Dermis microvascular lymphatic vessel endothelial cell (primary cell): ENCODE measurements at regions not wholly inside any gene's neighbourhood (a gene's known extent, or its start where the extent isn't known, plus 50 kb on each side); places are given as distances from the start of the nearest gene placed in this dataset.

ENCODE experiments used
- DNase-seq, 2 donors: peaks; one replicate each; pipeline versions ENCODE4 v3.0.0 to v3.0.0-alpha.2; 2010; ENCODE audit warnings: low read depth in 2 of 2

DNA sequence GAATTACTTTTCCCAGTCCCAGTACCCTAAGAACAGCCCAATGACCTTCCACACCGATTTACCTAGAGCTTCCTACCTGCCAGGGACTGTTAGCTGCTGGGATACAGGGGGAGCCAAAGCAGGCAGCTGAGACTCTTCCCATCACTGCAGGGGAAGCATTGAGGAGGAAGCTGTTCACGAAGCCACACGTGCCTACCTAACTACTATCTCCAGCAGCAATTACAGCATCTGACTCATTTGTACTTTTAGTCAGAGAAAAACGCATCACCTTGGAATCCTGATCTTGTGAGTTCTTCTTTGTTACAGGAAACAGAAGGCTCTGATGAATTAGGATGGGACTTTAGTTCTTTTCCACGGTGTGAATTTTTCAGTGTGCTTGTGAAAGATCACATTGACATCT lies 113.7 kb upstream of the DHX40 start:
- DNase-seq, result peak in 1 of 2 donors; percentile 10

DNA sequence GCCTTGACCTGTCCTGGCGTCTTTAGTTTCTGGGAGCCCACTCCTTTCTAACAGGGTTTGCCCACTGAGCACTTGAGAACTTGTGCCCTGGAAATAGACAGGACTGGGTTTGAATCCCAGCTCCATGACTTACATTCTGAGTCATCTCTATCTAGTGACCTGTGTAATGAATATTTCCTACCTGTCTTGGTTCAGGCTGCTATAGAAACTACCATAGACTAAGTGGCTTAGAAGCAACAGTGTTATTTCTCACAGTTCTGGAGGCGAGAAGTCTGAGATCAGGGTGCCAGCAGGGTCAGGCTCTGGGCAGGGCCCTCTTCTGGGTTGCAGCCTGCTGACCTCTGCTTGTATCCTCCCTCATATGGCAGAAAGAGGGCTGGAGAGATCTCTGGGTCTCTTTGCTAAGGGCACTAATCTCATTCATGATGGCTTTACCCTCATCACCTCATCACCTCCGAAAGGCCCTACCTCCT lies 110.7 kb upstream of the DHX40 start:
- DNase-seq, result no peak

DNA sequence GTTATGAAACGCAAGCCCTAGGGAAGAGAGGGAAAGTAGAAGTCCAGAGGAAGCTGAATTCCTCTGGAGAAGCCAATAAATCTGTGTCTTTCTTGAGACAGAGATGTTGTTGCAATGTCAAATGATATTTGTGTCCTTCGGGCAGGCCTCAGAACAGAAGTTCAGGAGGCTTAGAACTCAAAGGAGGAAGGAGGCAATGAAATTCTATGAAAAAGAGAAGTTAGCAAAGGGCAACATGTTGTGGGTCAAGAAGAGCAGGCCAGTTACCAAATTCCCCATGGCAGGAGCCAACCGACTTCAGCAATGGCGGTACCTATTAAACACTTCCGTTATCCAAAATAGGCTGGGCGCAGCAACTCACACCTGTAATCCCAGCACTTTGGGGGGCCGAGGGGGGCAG lies 109.0 kb upstream of the DHX40 start:
- no peak for DNase-seq

DNA sequence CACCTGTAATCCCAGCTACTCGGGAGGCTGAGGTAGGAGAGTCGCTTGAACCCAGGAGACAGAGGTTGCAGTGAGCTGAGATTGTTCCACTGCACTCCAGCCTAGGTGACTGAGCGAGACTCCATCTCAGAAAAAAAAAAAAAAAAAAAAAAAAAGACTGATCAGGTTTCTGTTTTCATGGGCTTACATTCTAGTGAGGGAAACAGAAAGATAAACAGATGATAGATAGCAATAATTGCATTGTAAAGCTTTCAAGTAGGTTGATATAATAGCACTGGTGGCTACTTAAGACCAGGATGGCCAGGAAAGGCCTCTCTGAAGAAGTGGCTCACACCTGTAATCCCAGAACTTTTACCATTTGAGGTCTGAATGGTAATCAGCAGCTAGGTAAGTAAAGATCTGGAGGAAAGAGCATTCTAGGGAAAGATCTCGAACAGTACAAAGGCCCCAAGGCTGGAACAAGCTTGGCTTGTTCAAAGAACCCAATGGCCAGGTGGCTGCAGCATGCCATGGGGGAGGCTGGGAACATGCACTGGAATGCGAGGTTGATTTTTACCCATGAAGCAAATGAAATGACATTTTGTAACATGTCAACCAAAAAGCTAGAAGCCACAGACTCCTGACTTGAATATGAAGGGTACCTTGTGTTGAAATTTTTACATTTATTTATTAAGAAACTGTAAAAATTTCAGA lies 108.3 kb upstream of the DHX40 start:
- no peak for DNase-seq

DNA sequence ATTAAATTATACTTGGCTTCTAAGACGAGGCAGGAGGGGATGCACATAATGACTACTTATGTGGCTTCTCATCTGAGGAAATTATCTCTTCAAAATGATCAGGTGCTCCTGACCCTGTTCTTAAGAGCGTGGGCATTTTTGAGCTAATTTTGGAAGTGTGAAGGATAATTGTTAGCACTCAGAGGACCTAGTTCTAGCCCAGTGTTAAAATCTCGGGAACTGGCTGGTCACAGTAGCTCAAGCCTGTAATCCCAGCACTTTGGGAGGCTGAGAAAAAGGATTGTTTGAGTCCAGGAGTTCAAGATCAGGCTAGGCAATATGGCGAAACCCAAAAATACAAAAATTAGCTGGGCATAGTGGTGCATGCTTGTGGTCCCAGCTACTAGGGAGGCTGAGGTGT lies 103.0 kb upstream of the DHX40 start:
- DNase-seq, result no peak

DNA sequence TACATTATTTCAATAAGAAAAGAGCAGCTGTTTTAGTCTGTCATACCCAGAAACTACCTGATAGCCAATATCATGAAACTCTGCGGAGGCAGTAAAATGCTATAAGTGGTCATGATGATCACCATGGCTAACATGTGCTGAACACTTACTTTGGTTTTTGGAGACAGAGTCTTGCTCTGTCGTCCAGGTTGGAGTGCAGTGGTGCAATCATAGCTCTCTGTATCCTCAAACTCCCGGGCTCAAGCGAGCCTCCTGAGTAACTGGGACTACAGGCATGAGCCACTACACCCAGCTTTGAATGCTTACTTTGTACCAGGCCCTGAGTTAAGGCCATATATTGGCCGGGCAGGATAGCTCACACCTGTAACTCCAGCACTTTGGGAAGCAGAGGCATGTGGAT lies 101.2 kb upstream of the DHX40 start:
- DNase-seq, result no peak

DNA sequence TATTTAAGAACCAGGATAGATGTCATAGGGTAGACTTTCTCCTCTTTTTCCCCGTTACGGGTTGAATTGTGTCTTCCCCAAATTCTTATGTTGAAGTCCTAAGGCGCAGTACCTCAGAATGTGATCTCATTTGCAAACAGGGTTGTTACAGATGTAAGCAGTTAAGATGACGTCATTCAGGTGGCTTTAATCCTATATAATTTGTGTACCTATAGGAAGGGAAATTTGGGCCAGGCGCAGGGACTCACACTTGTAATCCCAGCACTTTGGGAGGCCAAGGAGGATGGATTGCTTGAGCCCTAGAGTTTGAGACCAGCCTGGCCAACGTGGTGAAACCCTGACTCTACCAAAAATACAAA lies 99.5 kb upstream of the DHX40 start:
- DNase-seq, result no peak

DNA sequence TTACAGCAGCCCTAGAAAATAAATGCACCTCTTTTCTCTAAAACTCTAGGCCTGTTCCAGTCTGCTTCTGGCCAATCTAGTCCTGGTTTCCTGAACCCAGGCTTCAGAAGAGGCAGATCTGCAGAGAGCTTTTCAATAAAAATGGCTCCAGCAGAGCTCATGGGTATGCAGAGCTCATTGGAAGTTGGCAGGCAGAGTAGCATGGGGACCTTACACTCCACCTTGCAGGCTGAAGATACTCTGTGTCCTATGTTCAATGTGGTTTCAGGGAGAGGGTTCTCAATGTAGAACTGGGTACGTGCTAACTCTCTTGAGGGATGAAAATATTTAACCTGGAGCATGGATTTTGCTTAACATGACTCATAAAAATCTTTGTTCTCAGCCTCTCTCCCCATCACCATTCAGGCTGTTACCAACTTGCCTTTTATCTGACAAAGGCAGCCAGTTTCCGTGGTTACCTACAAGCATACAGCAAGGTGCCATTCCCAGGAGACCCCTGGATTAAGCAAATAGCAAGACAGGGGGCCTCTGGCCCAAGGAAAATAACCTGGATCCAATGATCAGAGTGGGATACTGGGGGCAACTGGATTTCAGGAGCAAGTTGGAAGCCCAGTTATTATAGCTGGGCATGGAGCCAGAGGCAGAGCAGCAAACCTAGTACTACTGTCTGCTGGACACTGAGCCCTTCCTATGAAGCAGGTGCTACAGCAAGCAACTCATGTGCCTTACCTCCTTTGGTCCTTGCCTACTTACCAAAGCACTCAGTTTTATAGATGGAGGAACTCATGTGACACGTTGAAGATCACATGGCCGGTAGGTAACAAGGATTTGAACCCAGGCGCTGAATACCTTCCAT lies 98.2 kb upstream of the DHX40 start:
- DNase-seq, result no peak

DNA sequence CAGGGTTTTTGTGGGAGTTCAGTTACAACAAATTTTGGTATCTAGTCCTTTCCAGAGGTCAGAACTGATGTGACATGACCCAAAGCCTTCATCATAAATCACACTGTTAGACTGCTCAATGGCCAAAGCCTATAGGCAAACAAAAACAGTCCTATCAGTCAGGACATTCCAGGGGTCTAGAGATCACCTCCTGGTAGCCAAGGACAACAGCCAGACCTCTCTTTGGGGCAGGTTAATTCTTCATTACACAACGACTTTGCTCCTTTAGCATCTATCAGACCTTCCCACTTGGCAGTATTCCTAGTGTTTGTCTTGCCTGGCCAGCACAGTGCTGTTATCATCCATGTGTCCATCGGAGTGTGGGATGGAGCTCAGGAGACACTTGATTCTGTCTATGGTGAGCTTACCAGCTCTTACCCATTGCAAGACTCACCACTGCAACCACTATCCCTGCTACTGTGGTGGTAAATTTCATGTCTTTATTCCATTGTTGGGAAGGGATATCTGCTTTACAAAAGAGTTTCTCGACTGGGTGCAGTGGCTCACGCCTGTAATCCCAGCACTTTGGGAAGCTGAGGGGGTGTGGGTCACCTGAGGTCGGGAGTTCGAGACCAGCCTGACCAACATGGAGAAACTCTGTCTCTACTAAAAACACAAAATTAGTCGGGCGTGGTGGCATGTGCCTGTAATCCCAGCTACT lies 95.5 kb upstream of the DHX40 start:
- no peak for DNase-seq

DNA sequence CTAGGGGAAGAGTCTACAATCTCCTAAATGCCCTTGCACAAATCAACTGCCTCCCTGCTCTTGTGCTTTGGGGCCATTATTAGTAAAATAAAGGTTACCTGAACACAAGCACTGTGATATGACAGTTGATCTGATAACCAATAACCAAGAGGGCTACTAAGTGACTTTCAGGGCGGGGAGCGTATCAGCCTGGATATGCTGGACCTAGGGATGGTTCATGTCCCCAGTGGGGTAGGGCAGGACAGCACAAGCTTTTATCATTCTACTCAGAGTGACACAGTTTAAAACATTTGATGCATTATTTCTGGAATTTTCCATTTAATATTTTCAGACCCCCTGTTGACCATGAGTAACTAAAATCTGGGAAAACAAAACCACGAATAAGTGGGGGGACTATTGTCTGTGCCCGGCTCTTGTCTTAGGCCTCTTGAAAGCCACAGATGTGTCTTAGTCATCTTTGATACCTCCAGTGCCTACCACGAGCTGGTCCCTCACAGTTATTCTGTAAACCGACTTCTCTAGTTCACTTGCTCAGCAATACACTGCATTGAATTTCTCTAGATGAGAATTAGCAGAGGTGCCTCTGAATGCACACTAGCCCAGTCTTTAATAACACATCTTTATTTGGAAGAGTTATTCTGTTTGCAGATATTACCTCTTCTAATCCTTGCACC lies 94.6 kb upstream of the DHX40 start:
- DNase-seq, result no peak

DNA sequence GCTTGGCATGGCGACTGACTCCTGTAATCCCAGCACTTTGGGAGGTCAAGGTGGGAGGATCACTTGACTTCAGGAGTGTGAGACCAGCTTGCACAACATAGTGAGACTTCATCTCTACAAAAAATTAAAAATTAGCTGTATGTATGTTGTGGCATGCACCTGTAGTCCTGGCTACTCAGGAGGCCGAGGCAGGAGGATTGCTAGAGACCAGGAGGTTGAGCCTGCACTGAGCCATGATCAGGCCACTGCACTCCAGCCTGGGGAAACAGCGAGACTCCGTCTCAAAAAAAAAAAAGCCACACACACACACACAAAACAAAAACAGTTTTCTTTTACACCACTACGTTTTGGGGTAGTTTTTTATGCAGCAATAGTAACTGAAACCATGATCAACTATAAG lies 89.0 kb upstream of the DHX40 start:
- no peak for DNase-seq

DNA sequence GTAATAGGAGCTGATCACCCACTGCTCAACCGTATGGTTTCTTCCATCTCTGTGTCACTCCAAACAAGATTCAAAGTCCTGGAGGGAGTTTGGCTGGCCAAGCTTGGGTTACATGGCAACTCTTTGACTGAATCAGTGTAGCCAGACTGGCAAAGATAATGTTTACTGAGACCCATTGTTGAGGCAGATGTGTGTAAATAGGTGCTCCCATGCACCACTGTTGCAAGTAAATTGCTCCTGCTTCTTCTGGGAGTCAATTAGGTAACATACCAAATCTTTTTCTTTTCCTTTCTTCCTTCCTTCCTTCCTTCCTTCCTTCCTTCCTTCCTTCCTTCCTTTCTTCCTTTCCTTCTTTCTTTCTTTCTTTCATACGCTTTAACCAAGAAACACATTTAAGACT lies 86.3 kb upstream of the DHX40 start:
- no peak for DNase-seq

DNA sequence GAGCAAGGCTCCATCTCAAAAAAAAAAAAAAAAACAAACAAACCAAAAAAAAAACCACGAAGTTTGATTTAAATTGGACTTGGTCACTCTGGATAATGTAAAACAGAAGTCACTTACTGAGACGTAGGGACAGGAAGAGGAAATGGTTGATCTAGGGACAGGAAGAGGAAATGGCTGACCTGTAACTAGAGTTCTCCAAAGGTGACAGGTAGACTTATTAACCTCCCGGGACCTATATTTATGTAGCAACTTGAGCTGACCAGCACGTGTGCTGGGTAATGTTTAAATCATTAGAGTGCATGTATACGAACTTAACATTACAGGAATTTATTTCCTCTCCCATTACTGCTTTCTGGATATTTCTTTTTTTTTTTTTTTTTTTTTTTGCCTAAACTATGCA lies 81.5 kb upstream of the DHX40 start:
- no peak for DNase-seq

DNA sequence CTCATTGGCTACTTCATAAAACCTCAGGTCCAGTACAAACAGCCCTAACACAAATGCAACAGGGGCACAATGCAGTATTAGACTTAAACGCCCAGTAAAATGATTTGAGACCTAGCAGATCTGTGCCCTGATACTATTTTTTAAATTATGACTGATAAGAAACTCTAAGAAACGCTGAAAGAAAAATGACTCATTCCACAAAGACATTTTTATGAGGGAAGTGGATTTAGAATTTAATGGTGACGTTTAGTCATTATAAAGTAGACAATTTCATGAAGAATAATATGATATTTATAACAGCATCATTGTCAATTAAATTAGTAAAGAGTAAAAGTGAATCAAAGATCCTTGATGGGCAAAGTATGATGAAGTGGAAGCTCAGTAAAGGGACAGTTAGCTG lies 80.4 kb upstream of the DHX40 start:
- no peak for DNase-seq

DNA sequence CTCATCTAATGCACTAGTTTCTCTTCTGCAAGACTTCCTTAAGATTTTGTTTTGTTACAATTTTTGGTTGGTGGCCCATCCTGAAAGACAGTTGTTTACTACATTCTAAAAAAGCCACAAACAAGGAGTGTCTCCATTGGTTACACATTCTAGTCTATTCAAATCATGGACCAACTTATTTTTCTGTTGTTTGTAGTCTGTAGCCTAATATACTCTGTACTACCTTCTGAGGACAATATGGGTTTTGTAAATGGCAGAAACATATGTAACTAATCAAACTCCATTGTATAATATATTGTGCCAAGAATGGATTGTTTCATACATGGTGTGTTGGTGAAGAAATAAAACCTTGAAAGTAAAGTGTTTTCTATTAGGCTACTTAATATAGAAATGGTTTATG lies 79.5 kb upstream of the DHX40 start:
- DNase-seq, result no peak

DNA sequence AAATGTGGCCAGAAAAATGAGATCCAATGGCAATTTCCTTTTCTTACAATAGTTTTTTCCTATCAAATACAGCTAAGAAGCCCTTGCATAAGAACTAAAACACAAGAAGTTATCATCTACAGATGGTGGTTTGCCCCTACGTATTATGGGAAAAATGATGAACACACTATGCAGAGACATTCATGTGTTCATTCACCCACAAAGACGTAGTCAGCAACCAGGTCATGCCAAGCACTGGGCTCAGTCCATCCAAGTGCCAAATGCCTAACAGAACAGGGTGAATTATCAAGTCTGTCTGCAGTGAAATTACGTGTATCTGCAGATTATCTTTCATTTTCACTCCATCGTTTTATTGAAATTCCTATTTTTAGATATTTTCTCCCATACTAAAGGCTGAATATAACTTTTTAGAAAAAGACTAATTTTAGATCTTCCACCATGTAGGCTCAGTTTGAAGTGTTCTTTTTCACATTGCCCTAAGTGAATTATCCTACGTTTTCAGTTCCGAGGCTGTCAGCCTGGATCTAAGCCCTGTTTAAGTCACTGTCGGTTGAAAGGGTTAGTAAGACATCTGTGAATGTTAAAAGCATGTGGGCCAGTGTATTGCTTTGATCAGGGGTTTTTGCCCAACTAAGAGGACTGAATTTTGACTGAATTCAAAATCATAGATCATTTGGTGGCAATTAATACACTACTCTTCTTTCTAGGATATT lies 78.1 kb upstream of the DHX40 start:
- no peak for DNase-seq

DNA sequence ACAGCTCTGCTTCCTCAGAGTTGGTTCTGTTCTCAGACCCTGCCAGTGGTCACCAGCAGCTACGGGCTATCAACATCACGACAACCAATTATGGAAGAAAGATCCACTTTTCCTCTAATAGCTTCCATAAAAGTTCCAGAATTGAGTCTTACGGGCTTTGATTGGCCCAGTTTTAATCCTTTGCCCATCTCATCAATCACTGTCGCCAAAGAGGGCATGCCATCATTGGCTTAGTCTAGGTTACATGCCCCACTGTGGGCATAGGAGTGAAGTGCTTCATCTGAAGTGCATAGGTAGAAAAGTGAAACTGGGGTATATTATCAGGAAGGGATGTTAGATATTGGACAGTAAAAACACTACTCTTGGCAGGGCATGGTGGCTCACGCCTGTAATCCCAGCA lies 76.6 kb upstream of the DHX40 start:
- no peak for DNase-seq

DNA sequence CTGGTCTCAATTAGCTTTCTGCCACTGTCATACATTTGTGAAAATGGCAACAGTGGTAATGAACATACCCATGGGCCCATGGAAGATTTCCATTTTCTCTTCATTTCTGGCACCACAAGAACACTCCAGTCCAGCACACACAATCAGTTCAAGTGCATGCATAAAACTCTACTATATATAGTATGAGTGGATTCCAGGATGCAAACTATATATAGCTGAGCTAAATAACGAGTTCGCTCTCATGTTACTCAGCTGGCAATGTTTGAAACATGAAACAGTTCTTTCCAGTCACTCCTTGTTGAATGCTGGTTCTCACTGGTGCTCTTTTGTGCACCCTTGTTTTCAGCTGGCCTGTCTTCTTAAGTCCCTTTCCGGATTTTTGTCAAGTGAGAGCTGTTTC lies 75.2 kb upstream of the DHX40 start:
- DNase-seq, result no peak

DNA sequence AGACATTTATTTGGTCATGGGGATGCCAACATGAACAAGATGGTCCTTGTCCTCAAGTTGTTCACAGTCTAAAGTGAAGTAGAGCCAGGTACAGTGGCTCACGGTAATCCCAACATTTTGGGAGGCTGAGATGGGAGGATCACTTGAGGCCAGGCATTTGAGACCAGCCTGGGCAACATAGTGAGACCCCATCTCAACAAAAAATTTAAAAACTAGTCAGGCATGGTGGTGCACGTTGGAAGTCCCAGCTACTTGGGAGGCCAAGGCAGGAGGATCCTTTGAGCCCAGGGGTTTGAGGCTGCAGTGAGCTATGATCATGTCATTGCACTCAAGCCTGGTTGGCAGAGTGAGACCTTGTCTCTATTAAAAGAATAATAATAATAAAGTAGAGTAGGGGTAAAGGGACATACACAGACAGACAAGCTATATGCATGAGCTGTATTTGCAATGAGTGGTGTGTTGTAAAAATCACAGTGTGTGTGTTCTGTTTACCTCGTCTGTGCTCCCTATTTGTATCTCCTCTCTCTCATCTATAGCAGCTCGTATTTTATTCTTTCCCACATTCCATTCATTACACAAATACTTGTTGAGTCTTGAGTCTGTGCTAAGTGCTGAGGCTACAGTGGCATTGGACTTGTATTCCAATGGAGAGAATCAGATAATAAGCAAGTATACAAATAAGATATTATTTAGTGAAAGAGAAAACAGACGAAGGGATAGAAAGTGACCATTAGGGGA lies 73.9 kb upstream of the DHX40 start:
- no peak for DNase-seq

DNA sequence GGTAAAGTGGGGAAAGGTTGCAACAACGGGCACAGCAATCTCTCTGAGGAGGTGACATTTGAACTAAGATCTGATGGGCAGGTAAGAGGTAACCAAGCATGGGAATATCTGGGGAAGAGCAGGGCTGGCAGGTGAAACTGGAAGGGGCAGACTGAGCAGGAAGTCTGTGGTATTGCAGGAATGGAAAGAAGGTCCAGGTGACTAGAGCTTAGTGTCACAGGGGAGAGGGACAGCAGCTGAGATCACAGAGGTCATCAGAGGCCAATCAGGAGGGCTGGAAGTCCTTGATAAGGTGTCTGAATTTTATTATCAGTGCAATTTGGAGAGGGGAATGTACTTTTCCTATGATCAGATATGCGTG lies 73.3 kb upstream of the DHX40 start:
- DNase-seq, result no peak

DNA sequence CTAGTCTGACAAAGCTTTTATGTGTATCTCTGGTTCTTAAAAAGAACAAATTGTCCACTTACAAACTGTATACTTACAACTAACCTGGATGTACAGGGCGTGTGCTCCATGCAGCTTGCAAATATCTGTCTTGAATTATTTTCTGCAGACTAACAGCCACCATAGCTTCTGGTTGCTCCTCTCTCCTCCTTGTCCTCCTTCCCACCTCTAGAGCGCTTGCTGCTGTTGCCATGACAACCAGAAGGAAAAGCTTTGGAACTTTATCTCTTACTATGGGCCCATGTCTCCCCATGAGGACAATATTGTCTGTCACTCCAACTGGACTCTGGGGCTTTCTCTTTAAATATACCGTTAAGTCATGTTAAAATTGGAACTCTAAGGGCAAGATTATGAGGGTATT lies 71.5 kb upstream of the DHX40 start:
- no peak for DNase-seq
